ENCODE measurements at regions not wholly inside any gene's neighbourhood (a gene's known extent, or its start where the extent isn't known, plus 50 kb on each side); places are given as distances from the start of the nearest gene placed in this dataset.

- Histone ChIP-seq H3K36me3 (ENCODE audit: control insufficient read depth, insufficient read depth, low read length) (no peaks in the 10 kb centered on the region), H3K9me3 (replicated peaks; ENCODE audit: control insufficient read depth, low read depth, low read length) (no peaks in the 10 kb centered on the region), H3K4me1 (ENCODE audit: control insufficient read depth, insufficient read depth, low read length) (no peaks in the 10 kb centered on the region), H3K27ac (ENCODE audit: low read length) (no peak overlapping the region), H3K27me3 (ENCODE audit: control insufficient read depth, insufficient read depth, low read length) (no peaks in the 10 kb centered on the region), H3K4me3 (ENCODE audit: low read length) (no peak overlapping the region)
- no peak for DNase-seq
- 100% methylated on average over 1 of the region's 3 CpGs for WGBS (ENCODE audit: insufficient coverage)
These were observed 329.0 kb downstream of the GJA1 start for GRCh38 chr6:121764493-121764892.

- H3K4me1 ChIP-seq (ENCODE audit: control insufficient read depth, insufficient read depth, low read length): no peaks in the 10 kb centered on the region
- H3K27me3 ChIP-seq (ENCODE audit: control insufficient read depth, insufficient read depth, low read length): no peaks in the 10 kb centered on the region
- no peak overlapping the region for H3K27ac ChIP-seq (ENCODE audit: low read length)
- no peaks in the 10 kb centered on the region for H3K36me3 ChIP-seq (ENCODE audit: control insufficient read depth, insufficient read depth, low read length)
- H3K9me3 ChIP-seq (replicated peaks; ENCODE audit: control insufficient read depth, low read depth, low read length): no peaks in the 10 kb centered on the region
- no peak overlapping the region for H3K4me3 ChIP-seq (ENCODE audit: low read length)
- WGBS (ENCODE audit: insufficient coverage): 66% methylated on average over 2 of the region's 2 CpGs
- DNase-seq: no peak
These were observed 329.6 kb downstream of the GJA1 start for GRCh38 chr6:121765060-121765459.

DNA sequence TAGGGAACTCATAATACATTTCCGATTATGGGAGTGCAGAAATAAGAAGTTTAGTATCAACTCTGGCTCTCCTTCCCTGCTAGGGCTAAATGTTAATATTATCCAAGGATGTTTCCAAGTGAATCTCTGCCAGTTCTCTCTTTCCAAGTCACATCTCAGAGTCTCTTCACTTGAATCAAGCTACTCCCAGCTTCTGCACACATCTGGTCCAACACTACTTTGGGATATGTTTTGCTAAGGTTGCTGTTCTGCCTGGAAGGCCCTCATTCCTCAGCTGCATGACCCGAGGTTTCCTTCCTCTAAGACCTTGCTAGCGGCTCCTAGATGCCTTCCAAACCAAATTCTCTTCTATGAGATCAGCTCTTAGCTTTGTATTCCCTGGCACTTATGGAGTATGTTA lies 331.8 kb downstream of the GJA1 start:
- Histone ChIP-seq H3K4me1 (ENCODE audit: control insufficient read depth, insufficient read depth, low read length) (no peaks in the 10 kb centered on the region), H3K4me3 (ENCODE audit: low read length) (no peak overlapping the region), H3K27me3 (ENCODE audit: control insufficient read depth, insufficient read depth, low read length) (no peaks in the 10 kb centered on the region), H3K27ac (ENCODE audit: low read length) (peak overlapping the region; percentile 79), H3K36me3 (ENCODE audit: control insufficient read depth, insufficient read depth, low read length) (no peaks in the 10 kb centered on the region), H3K9me3 (replicated peaks; ENCODE audit: control insufficient read depth, low read depth, low read length) (no peaks in the 10 kb centered on the region)
- peak; percentile 98 for DNase-seq
- 40% methylated on average over 1 of the region's 3 CpGs for WGBS (ENCODE audit: insufficient coverage)

GRCh38 chr6:121770943-121771342 lies 335.5 kb downstream of the GJA1 start:
- DNase-seq: no peak
- 100% methylated on average over 2 of the region's 2 CpGs for WGBS (ENCODE audit: insufficient coverage)
- H3K4me3 ChIP-seq (ENCODE audit: low read length): no peak overlapping the region

GRCh38 chr6:121771937-121772720 lies 336.7 kb downstream of the GJA1 start:
- Histone ChIP-seq H3K27me3 (ENCODE audit: control insufficient read depth, insufficient read depth, low read length) (no peaks in the 10 kb centered on the region), H3K27ac (ENCODE audit: low read length) (peak overlapping the region; percentile 37), H3K9me3 (replicated peaks; ENCODE audit: control insufficient read depth, low read depth, low read length) (no peaks in the 10 kb centered on the region)

More at GRCh38 chr6:121770943-121771342, 335.5 kb downstream of the GJA1 start:
- Histone ChIP-seq H3K4me1 (ENCODE audit: control insufficient read depth, insufficient read depth, low read length) (peaks cover 2% of the 10 kb centered on the region), H3K9me3 (replicated peaks; ENCODE audit: control insufficient read depth, low read depth, low read length) (no peaks in the 10 kb centered on the region), H3K27me3 (ENCODE audit: control insufficient read depth, insufficient read depth, low read length) (no peaks in the 10 kb centered on the region), H3K27ac (ENCODE audit: low read length) (no peak overlapping the region), H3K36me3 (ENCODE audit: control insufficient read depth, insufficient read depth, low read length) (no peaks in the 10 kb centered on the region)

DNA sequence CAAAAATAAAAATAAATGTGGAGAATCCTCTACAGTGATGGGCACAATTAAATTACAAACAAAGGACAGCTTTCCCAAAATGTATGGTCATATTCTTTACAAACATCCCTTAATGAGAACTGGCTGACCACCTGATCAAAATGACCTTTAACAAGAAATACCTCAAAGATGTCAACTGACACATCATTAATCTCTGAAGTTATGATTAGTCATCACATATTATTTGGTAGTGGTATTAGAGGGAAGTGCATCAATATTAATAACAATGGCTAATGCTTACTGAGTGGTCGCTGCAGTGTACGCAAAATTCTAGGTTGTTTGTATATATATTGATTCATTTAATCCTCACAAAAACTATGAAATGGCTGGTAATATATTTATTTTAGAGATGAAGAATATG lies 340.6 kb downstream of the GJA1 start:
- no peaks in the 10 kb centered on the region for H3K27me3 ChIP-seq (ENCODE audit: control insufficient read depth, insufficient read depth, low read length)
- no peak overlapping the region for H3K4me3 ChIP-seq (ENCODE audit: low read length)
- no peaks in the 10 kb centered on the region for H3K9me3 ChIP-seq (replicated peaks; ENCODE audit: control insufficient read depth, low read depth, low read length)
- no peaks in the 10 kb centered on the region for H3K36me3 ChIP-seq (ENCODE audit: control insufficient read depth, insufficient read depth, low read length)
- WGBS (ENCODE audit: insufficient coverage): no CpG with 5 or more reads among the region's 2 CpGs
- DNase-seq: no peak
- H3K27ac ChIP-seq (ENCODE audit: low read length): no peak overlapping the region
- H3K4me1 ChIP-seq (ENCODE audit: control insufficient read depth, insufficient read depth, low read length): peaks cover 7% of the 10 kb centered on the region

More at GRCh38 chr6:121771937-121772720, 336.7 kb downstream of the GJA1 start:
- H3K4me3 ChIP-seq (ENCODE audit: low read length): no peak overlapping the region
- H3K4me1 ChIP-seq (ENCODE audit: control insufficient read depth, insufficient read depth, low read length): peaks cover 2% of the 10 kb centered on the region
- no peaks in the 10 kb centered on the region for H3K36me3 ChIP-seq (ENCODE audit: control insufficient read depth, insufficient read depth, low read length)
- no CpG with 5 or more reads among the region's 4 CpGs for WGBS (ENCODE audit: insufficient coverage)
- DNase-seq: peak; percentile 73

DNA sequence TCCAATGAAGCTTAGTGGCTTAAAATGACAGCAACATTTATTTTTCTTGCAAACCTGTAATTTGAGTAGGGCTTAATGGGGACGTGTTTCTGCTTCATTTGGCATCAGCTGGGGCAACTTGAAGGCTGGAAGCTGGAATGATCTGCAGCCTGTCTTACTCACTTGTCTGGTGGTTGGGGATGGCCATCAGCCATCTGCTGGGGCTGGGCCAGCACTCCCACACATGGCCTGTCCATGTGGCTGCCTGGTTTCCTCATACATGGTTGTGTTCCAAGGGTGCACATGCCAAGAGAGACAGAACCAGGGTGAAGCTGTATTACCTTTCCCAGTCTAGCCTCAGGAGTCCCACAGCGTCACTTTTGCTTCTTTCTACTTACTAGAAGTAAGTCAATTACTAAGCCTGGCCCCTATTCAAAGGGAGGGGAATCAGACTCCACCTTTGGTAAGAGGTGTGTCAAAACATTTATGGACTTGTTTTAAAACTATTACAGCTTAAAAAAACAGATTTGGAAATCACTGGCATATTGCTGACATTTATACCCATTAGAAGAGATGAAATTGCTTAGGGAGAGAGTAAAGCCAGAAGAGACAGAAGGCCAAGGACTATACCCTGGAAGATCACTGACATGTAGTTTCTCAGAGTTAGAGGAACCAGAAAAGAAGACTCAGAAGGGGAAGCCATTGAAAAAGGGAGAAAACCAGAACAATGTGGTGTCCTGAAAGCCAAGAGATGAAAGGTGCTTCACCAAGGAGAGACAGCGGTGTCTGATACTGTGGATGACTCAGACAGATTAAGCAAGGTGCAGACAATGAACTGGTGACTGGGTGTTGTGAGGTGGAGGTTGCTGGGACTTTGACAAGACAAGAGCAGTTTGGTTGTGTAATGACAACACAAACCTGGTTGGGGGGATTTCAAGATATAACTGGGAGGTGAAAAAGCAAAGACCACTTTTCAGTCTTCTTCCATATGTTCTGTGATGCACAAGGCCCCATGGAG lies 345.2 kb downstream of the GJA1 start:
- WGBS (ENCODE audit: insufficient coverage): 84% methylated on average over 2 of the region's 3 CpGs
- Histone ChIP-seq H3K27me3 (ENCODE audit: control insufficient read depth, insufficient read depth, low read length) (no peaks in the 10 kb centered on the region), H3K4me3 (ENCODE audit: low read length) (no peak overlapping the region), H3K9me3 (replicated peaks; ENCODE audit: control insufficient read depth, low read depth, low read length) (no peaks in the 10 kb centered on the region), H3K36me3 (ENCODE audit: control insufficient read depth, insufficient read depth, low read length) (no peaks in the 10 kb centered on the region), H3K27ac (ENCODE audit: low read length) (no peak overlapping the region), H3K4me1 (ENCODE audit: control insufficient read depth, insufficient read depth, low read length) (peaks cover 5% of the 10 kb centered on the region)
- peak; percentile 89 for DNase-seq

DNA sequence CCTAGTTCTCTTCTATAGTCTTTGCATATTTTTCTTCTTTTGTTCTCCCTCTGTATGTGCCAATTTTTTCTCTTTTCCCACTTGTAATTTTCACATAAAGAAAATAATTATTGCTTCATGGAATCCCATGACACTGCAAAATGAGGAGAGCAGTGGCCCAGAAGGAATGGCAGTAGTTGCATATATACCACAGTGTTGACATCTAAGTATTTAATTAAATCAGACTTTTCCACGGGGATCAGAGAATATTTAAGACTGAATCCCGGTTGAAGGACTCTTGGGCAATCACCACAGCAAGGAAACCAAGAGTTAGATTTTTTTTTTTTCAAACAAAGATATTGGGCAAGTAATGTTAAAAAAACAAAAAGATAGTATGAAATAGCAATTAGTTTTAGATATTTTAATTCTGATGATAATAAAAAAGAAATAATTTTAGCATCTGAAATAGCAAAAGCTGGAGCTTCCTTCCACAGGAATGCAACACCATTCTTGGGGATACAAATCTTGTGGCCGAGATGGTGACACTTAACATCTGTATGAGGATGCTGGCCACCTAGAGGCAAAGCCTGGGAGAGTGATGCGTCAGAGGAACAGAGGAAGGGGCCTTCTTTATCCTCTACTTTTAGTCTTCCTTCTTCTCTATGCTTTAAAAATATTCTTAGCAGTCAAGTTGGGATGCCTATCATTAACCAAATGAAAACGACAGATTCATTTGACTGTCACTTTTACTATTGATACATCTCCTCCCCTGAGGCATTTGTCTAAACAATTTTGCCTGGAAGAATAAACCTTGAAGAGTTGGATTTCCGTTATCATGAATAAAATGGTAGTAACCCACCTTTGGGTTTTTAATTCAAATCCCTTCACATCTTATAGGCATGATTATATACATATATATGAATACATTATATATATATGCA lies 356.2 kb downstream of the GJA1 start:
- H3K4me3 ChIP-seq (ENCODE audit: low read length): no peak overlapping the region
- H3K27me3 ChIP-seq (ENCODE audit: control insufficient read depth, insufficient read depth, low read length): no peaks in the 10 kb centered on the region
- no peaks in the 10 kb centered on the region for H3K9me3 ChIP-seq (replicated peaks; ENCODE audit: control insufficient read depth, low read depth, low read length)
- no peaks in the 10 kb centered on the region for H3K36me3 ChIP-seq (ENCODE audit: control insufficient read depth, insufficient read depth, low read length)
- no CpG with 5 or more reads among the region's 6 CpGs for WGBS (ENCODE audit: insufficient coverage)
- no peak for DNase-seq
- H3K4me1 ChIP-seq (ENCODE audit: control insufficient read depth, insufficient read depth, low read length): no peaks in the 10 kb centered on the region
- H3K27ac ChIP-seq (ENCODE audit: low read length): no peak overlapping the region

GRCh38 chr6:121794630-121795029 lies 359.2 kb downstream of the GJA1 start:
- Histone ChIP-seq H3K36me3 (ENCODE audit: control insufficient read depth, insufficient read depth, low read length) (no peaks in the 10 kb centered on the region), H3K27me3 (ENCODE audit: control insufficient read depth, insufficient read depth, low read length) (no peaks in the 10 kb centered on the region), H3K4me3 (ENCODE audit: low read length) (no peak overlapping the region), H3K4me1 (ENCODE audit: control insufficient read depth, insufficient read depth, low read length) (no peaks in the 10 kb centered on the region), H3K27ac (ENCODE audit: low read length) (no peak overlapping the region), H3K9me3 (replicated peaks; ENCODE audit: control insufficient read depth, low read depth, low read length) (peaks cover 4% of the 10 kb centered on the region)
- WGBS (ENCODE audit: insufficient coverage): 88% methylated on average over 1 of the region's 2 CpGs
- DNase-seq: no peak
